Ectodermal cell (in vitro differentiated cells): ENCODE measurements at regions not wholly inside any gene's neighbourhood (a gene's known extent, or its start where the extent isn't known, plus 50 kb on each side); places are given as distances from the start of the nearest gene placed in this dataset.

Experiments
- H3K27ac ChIP-seq: 2 replicates; pipeline ENCODE4 v1.7.0; 2013; ENCODE audit warnings: mild to moderate bottlenecking, low read depth, low read length; ENCODE audit not compliant: insufficient read depth, poor library complexity, severe bottlenecking
- H3K27me3 ChIP-seq: 2 replicates; pipeline ENCODE4 v1.7.0; 2013; ENCODE audit warnings: mild to moderate bottlenecking, low read length; ENCODE audit not compliant: insufficient read depth, control insufficient read depth, poor library complexity, severe bottlenecking
- H3K36me3 ChIP-seq: one replicate; pipeline ENCODE4 v1.7.0; 2013; ENCODE audit warnings: low read length; ENCODE audit not compliant: control insufficient read depth, insufficient read depth
- H3K4me1 ChIP-seq: one replicate; pipeline ENCODE4 v1.7.0; 2013; ENCODE audit warnings: low read length; ENCODE audit not compliant: control insufficient read depth, insufficient read depth
- H3K4me3 ChIP-seq: 2 replicates; pipeline ENCODE4 v1.7.0; 2013; ENCODE audit warnings: low read depth, low read length, control low read depth; ENCODE audit not compliant: insufficient read depth
- H3K9me3 ChIP-seq: 2 replicates; pipeline ENCODE4 v1.7.0; 2013; ENCODE audit warnings: mild to moderate bottlenecking, low read length, moderate library complexity; ENCODE audit not compliant: control insufficient read depth
- WGBS, 2 experiments: methylation state at CpG; one replicate each; pipeline ENCODE4 v1.1.7; 2013; ENCODE audit warnings: missing lambda C conversion rate in 2 of 2; 5-methylcytosine and 5-hydroxymethylcytosine counted together

GRCh38 chr6:139654888-139655782, 280.7 kb upstream of the CITED2 start:
- H3K27me3 ChIP-seq, result no peaks in the 10 kb centered on the region
- peaks cover 29% of the 10 kb centered on the region for H3K4me1 ChIP-seq
- H3K27ac ChIP-seq, result no peak overlapping the region
- no peaks in the 10 kb centered on the region for H3K36me3 ChIP-seq
- H3K4me3 ChIP-seq, result no peak overlapping the region
- H3K9me3 ChIP-seq, result no peaks in the 10 kb centered on the region
- WGBS, 2 experiments, result 62 to 64% methylated on average over 10 of the region's 10 CpGs

- Histone ChIP-seq H3K36me3 (no peaks in the 10 kb centered on the region), H3K9me3 (no peaks in the 10 kb centered on the region), H3K4me1 (peaks cover 29% of the 10 kb centered on the region), H3K27ac (no peak overlapping the region), H3K4me3 (no peak overlapping the region), H3K27me3 (no peaks in the 10 kb centered on the region)
- WGBS, 2 experiments, result 95 to 96% methylated on average over 5 of the region's 5 CpGs
These were observed 279.9 kb upstream of the CITED2 start for GRCh38 chr6:139654309-139654708.

- no peaks in the 10 kb centered on the region for H3K27me3 ChIP-seq
- 50 to 78% methylated on average over 4 of the region's 4 CpGs for WGBS, 2 experiments
- no peak overlapping the region for H3K27ac ChIP-seq
These were observed 278.7 kb upstream of the CITED2 start for GRCh38 chr6:139653111-139653510.

GRCh38 chr6:139650941-139651340, 276.5 kb upstream of the CITED2 start:
- Histone ChIP-seq H3K27ac (no peak overlapping the region), H3K36me3 (no peaks in the 10 kb centered on the region), H3K4me3 (no peak overlapping the region), H3K9me3 (peaks cover 2% of the 10 kb centered on the region), H3K4me1 (peaks cover 22% of the 10 kb centered on the region), H3K27me3 (no peaks in the 10 kb centered on the region)
- WGBS, 2 experiments, result 89 to 91% methylated on average over 4 to 5 of the region's 5 CpGs

More at GRCh38 chr6:139653111-139653510, 278.7 kb upstream of the CITED2 start:
- H3K36me3 ChIP-seq, result no peaks in the 10 kb centered on the region
- H3K4me3 ChIP-seq, result no peak overlapping the region
- H3K4me1 ChIP-seq, result peaks cover 31% of the 10 kb centered on the region
- H3K9me3 ChIP-seq, result no peaks in the 10 kb centered on the region

- Histone ChIP-seq H3K9me3 (peaks cover 2% of the 10 kb centered on the region), H3K4me1 (peaks cover 25% of the 10 kb centered on the region), H3K27ac (no peak overlapping the region), H3K4me3 (no peak overlapping the region), H3K36me3 (no peaks in the 10 kb centered on the region), H3K27me3 (no peaks in the 10 kb centered on the region)
- WGBS, 2 experiments, result 90% methylated on average over 3 of the region's 3 CpGs
These were observed 275.3 kb upstream of the CITED2 start for GRCh38 chr6:139649732-139650131.

GRCh38 chr6:139649128-139649527, 274.7 kb upstream of the CITED2 start:
- H3K36me3 ChIP-seq, result no peaks in the 10 kb centered on the region
- WGBS, 2 experiments, result 80 to 100% methylated on average over 1 of the region's 2 CpGs
- H3K9me3 ChIP-seq, result peaks cover 2% of the 10 kb centered on the region
- no peak overlapping the region for H3K4me3 ChIP-seq
- no peaks in the 10 kb centered on the region for H3K27me3 ChIP-seq
- H3K27ac ChIP-seq, result no peak overlapping the region
- H3K4me1 ChIP-seq, result peaks cover 31% of the 10 kb centered on the region

- no peak overlapping the region for H3K4me3 ChIP-seq
- no peak overlapping the region for H3K27ac ChIP-seq
- 72 to 77% methylated on average over 7 of the region's 7 CpGs for WGBS, 2 experiments
These were observed 274.1 kb upstream of the CITED2 start for GRCh38 chr6:139648430-139649000.

GRCh38 chr6:139647841-139648240, 273.4 kb upstream of the CITED2 start:
- Histone ChIP-seq H3K9me3 (peaks cover 2% of the 10 kb centered on the region), H3K36me3 (no peaks in the 10 kb centered on the region)
- WGBS, 2 experiments, result 74 to 77% methylated on average over 5 of the region's 5 CpGs

More at GRCh38 chr6:139648430-139649000, 274.1 kb upstream of the CITED2 start:
- H3K4me1 ChIP-seq, result peaks cover 28% of the 10 kb centered on the region
- H3K27me3 ChIP-seq, result no peaks in the 10 kb centered on the region
- H3K9me3 ChIP-seq, result peaks cover 2% of the 10 kb centered on the region
- H3K36me3 ChIP-seq, result no peaks in the 10 kb centered on the region

GRCh38 chr6:139647016-139647415, 272.6 kb upstream of the CITED2 start:
- H3K27ac ChIP-seq, result no peak overlapping the region
- H3K27me3 ChIP-seq, result no peaks in the 10 kb centered on the region
- H3K36me3 ChIP-seq, result no peaks in the 10 kb centered on the region
- peaks cover 20% of the 10 kb centered on the region for H3K4me1 ChIP-seq
- no peak overlapping the region for H3K4me3 ChIP-seq
- H3K9me3 ChIP-seq, result peaks cover 2% of the 10 kb centered on the region
- WGBS, 2 experiments, result 95 to 97% methylated on average over 3 of the region's 3 CpGs

More at GRCh38 chr6:139647841-139648240, 273.4 kb upstream of the CITED2 start:
- peaks cover 22% of the 10 kb centered on the region for H3K4me1 ChIP-seq
- no peak overlapping the region for H3K27ac ChIP-seq
- H3K4me3 ChIP-seq, result no peak overlapping the region
- H3K27me3 ChIP-seq, result no peaks in the 10 kb centered on the region

- Histone ChIP-seq H3K9me3 (peaks cover 2% of the 10 kb centered on the region), H3K4me1 (peaks cover 20% of the 10 kb centered on the region), H3K36me3 (no peaks in the 10 kb centered on the region), H3K4me3 (no peak overlapping the region), H3K27me3 (no peaks in the 10 kb centered on the region), H3K27ac (no peak overlapping the region)
- WGBS, 2 experiments, result 63 to 78% methylated on average over 5 of the region's 6 CpGs
These were observed 270.4 kb upstream of the CITED2 start for GRCh38 chr6:139644821-139645220.
